HCT116 (cell line): ENCODE measurements at regions not wholly inside any gene's neighbourhood (a gene's known extent, or its start where the extent isn't known, plus 50 kb on each side); places are given as distances from the start of the nearest gene placed in this dataset.

Experiments
- ATAC-seq: fragments of 200-7000 bp; cut with Tn5 transposase; 2 replicates; pipeline ENCODE4 v1.9.1; 2020; ENCODE audit warnings: mild to moderate bottlenecking, moderate library complexity
- BruUV-seq: library from RNA; stranded (reverse); fragments of 400-500 nt; replicated peaks from 2 replicates; lab custom pipeline; 2021; lab: Mats Ljungman, UMichigan
- CTCF ChIA-PET: fragments of 300-600 bp; sonication (Branson Sonifier 250); formaldehyde crosslinking; loops from one replicate; lab custom pipeline; 2021; ENCODE audit warnings: antibody characterized with exemption; lab: Charles Lee
- POLR2A ChIA-PET: fragments of 300-600, 350-600 bp; sonication (Branson Sonifier 250); formaldehyde crosslinking; loops from one replicate; lab custom pipeline; 2021; ENCODE audit warnings: antibody characterized with exemption; lab: Charles Lee
- RAD21 ChIA-PET, 2 experiments: fragments of 300-600 bp; sonication (Branson Sonifier 250); formaldehyde crosslinking; loops; one replicate each; lab custom pipeline; 2023; ENCODE audit warnings: low total read pairs in 2 of 2; ENCODE audit not compliant: uncharacterized antibody in 2 of 2, unreplicated experiment in 2 of 2, low non-redundant PET in 1 of 2; lab: Charles Lee
- DNase-seq: peaks from one replicate; pipeline ENCODE4 v3.0.0-alpha.2; 2010; ENCODE audit warnings: low read depth, low spot score
- H2AFZ ChIP-seq: fragments of 200-600 bp; shearing (Covaris generic), sonication (generic); 2 replicates; pipeline ENCODE4 v1.6.1; 2017; ENCODE audit warnings: low read depth, mixed run types, mixed read lengths, antibody characterized with exemption, low read length; ENCODE audit not compliant: poor library complexity, severe bottlenecking
- H3K27ac ChIP-seq: 2 replicates; pipeline ENCODE4 v1.5.1; 2012; ENCODE audit warnings: low read depth, low read length
- H3K27me3 ChIP-seq: fragments of 200-600 bp; sonication (generic); 2 replicates; pipeline ENCODE4 v1.6.1; 2016; ENCODE audit warnings: mixed run types, low read length, mixed read lengths; ENCODE audit not compliant: insufficient read depth
- H3K36me3 ChIP-seq, 2 experiments: fragments of 200-500 bp in 1 of 2; fragments of 200-600 bp in 1 of 2; sonication (Bioruptor generic) in 1 of 2; sonication (generic) in 1 of 2; 2 replicates each; pipeline versions ENCODE4 v1.5.1 to v1.6.1; 2014 to 2016; ENCODE audit warnings: low read length in 2 of 2, inconsistent platforms in 1 of 2, mixed read lengths in 1 of 2, mixed run types in 1 of 2; ENCODE audit not compliant: insufficient read depth in 2 of 2, control insufficient read depth in 1 of 2
- H3K4me1 ChIP-seq, 2 experiments: fragments of 200-600 bp in 1 of 2; sonication (generic) in 1 of 2; 2 replicates each; pipeline versions ENCODE4 v1.5.1 to v1.6.1; 2012 to 2017; ENCODE audit warnings: low read length in 2 of 2, inconsistent platforms in 1 of 2, mild to moderate bottlenecking in 1 of 2, mixed read lengths in 1 of 2, mixed run types in 1 of 2, moderate library complexity in 1 of 2; ENCODE audit not compliant: insufficient read depth in 2 of 2, control insufficient read depth in 1 of 2
- H3K4me2 ChIP-seq: fragments of 200-600 bp; sonication (generic); 2 replicates; pipeline ENCODE4 v1.6.1; 2017; ENCODE audit warnings: mixed run types, low read length, mixed read lengths
- H3K4me3 ChIP-seq, 2 experiments: fragments of 200-600 bp in 1 of 2; sonication (generic) in 1 of 2; replicated peaks in 1 of 2; 2 replicates each; pipeline ENCODE4 v1.5.1; 2011 to 2016; ENCODE audit warnings: low read length in 2 of 2, control low read depth in 1 of 2, low read depth in 1 of 2, mild to moderate bottlenecking in 1 of 2, mixed read lengths in 1 of 2, mixed run types in 1 of 2
- H3K79me2 ChIP-seq: fragments of 200-600 bp; sonication (generic); 2 replicates; pipeline ENCODE4 v1.6.1; 2017; ENCODE audit warnings: mild to moderate bottlenecking, mixed run types, low read length, moderate library complexity, mixed read lengths; ENCODE audit not compliant: insufficient read depth
- H3K9ac ChIP-seq: fragments of 200-600 bp; sonication (generic); 2 replicates; pipeline ENCODE4 v1.6.1; 2016; ENCODE audit warnings: low read length, mixed read lengths
- H3K9me2 ChIP-seq: fragments of 200-600 bp; sonication (generic), shearing (Covaris generic); 2 replicates; pipeline ENCODE4 v1.6.1; 2017; ENCODE audit warnings: mixed run types, mild to moderate bottlenecking, moderate library complexity; ENCODE audit not compliant: insufficient read depth
- H3K9me3 ChIP-seq, 2 experiments: fragments of 200-500 bp in 1 of 2; fragments of 200-600 bp in 1 of 2; sonication (Bioruptor generic) in 1 of 2; sonication (generic) in 1 of 2; 2 replicates each; pipeline ENCODE4 v1.6.1; 2014 to 2017; ENCODE audit warnings: low read length in 2 of 2, mixed read lengths in 2 of 2, inconsistent platforms in 1 of 2, low read depth in 1 of 2, mild to moderate bottlenecking in 1 of 2, mixed run types in 1 of 2, moderate library complexity in 1 of 2; ENCODE audit not compliant: control insufficient read depth in 1 of 2, insufficient read depth in 1 of 2
- H4K20me1 ChIP-seq: fragments of 200-600 bp; sonication (generic), shearing (Covaris generic); 2 replicates; pipeline ENCODE4 v1.6.1; 2017; ENCODE audit warnings: mixed run types, mild to moderate bottlenecking, moderate library complexity; ENCODE audit not compliant: insufficient read depth
- CBX3 ChIP-seq: IDR thresholded peaks from 2 replicates; pipeline ENCODE4 v1.6.1; 2012; ENCODE audit warnings: low read depth
- CEBPB ChIP-seq: IDR thresholded peaks from 2 replicates; pipeline ENCODE4 v1.6.1; 2012; ENCODE audit warnings: low read depth
- EGR1 ChIP-seq: IDR thresholded peaks from 2 replicates; pipeline ENCODE4 v1.6.1; 2012; ENCODE audit warnings: low read depth
- EZH2phosphoT487 ChIP-seq: fragments of 200-600 bp; IDR thresholded peaks from 2 replicates; pipeline ENCODE4 v1.6.1; 2018; ENCODE audit warnings: antibody characterized with exemption, borderline replicate concordance
- FOSL1 ChIP-seq: IDR thresholded peaks from 2 replicates; pipeline ENCODE4 v1.6.1; 2012; ENCODE audit warnings: low read depth
- JUND ChIP-seq: IDR thresholded peaks from 2 replicates; pipeline ENCODE4 v1.6.1; 2012
- POLR2A ChIP-seq: IDR thresholded peaks from 2 replicates; pipeline ENCODE4 v1.7.0; 2011; ENCODE audit warnings: borderline replicate concordance; ENCODE audit not compliant: insufficient read depth, insufficient read length; ENCODE audit errors: extremely low read depth
- RAD21 ChIP-seq: IDR thresholded peaks from 2 replicates; pipeline ENCODE4 v1.6.1; 2012; ENCODE audit warnings: low read depth, mild to moderate bottlenecking
- SIN3A ChIP-seq: IDR thresholded peaks from 2 replicates; pipeline ENCODE4 v1.6.1; 2012; ENCODE audit warnings: low read depth
- SP1 ChIP-seq: IDR thresholded peaks from 2 replicates; pipeline ENCODE4 v1.6.1; 2012; ENCODE audit warnings: low read depth
- SRF ChIP-seq: IDR thresholded peaks from 2 replicates; pipeline ENCODE4 v1.6.1; 2012; ENCODE audit warnings: low read depth
- TCF7L2 ChIP-seq: IDR thresholded peaks from 2 replicates; pipeline ENCODE4 v1.7.0; 2011; ENCODE audit warnings: borderline replicate concordance, inconsistent platforms; ENCODE audit not compliant: insufficient read depth, insufficient read length; ENCODE audit errors: extremely low read depth
- YY1 ChIP-seq: IDR thresholded peaks from 2 replicates; pipeline ENCODE4 v1.6.1; 2011; ENCODE audit warnings: low read length, low read depth, moderate library complexity, mild to moderate bottlenecking; ENCODE audit not compliant: insufficient replicate concordance; ENCODE audit errors: extremely low read depth
- ZFX ChIP-seq: fragments of 450-650 bp; IDR thresholded peaks from 2 replicates; pipeline ENCODE4 v1.6.1; 2017
- ZNF274 ChIP-seq: fragments of 200-500 bp; sonication (Bioruptor generic); IDR thresholded peaks from 2 replicates; pipeline ENCODE4 v1.6.1; 2014; ENCODE audit warnings: mild to moderate bottlenecking, low read depth, low read length, inconsistent platforms
- intact Hi-C: fragments of 100-400 bp; cut with micrococcal nuclease; formaldehyde crosslinking; loops from 2 replicates; pipeline ENCODE4 v1.10.0; 2022
- TF ChIP-seq, protein P1 (sequence below): IDR thresholded peaks from 2 replicates; pipeline ENCODE4 v1.6.1; 2012
- TF ChIP-seq, protein P2 (sequence below): IDR thresholded peaks from 2 replicates; pipeline ENCODE4 v1.6.1; 2012; ENCODE audit warnings: low read depth
- TF ChIP-seq, protein P3 (sequence below): IDR thresholded peaks from 2 replicates; pipeline ENCODE4 v1.6.1; 2012
- TF ChIP-seq, protein P4 (sequence below): IDR thresholded peaks from 2 replicates; pipeline ENCODE4 v1.6.1; 2011; ENCODE audit warnings: mild to moderate bottlenecking, low read length, moderate library complexity; ENCODE audit not compliant: insufficient replicate concordance; ENCODE audit errors: extremely low read depth

- Histone ChIP-seq H3K27me3 (no peaks in the 10 kb centered on the region), H3K4me1 (peaks cover 0 to 14% of the 10 kb centered on the region in 2 experiments; a peak in 2 of 4 replicates), H3K4me3 (no peak overlapping the region), H3K79me2 (no peaks in the 10 kb centered on the region), H3K36me3 (no peaks in the 10 kb centered on the region)
- ChIA-PET CTCF (no interaction called here), POLR2A (no interaction called here)
- TF ChIP-seq, protein P1, sequence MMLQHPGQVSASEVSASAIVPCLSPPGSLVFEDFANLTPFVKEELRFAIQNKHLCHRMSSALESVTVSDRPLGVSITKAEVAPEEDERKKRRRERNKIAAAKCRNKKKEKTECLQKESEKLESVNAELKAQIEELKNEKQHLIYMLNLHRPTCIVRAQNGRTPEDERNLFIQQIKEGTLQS = no peak
- TF ChIP-seq JUND (no peak), FOSL1 (no peak), SIN3A (no peak), POLR2A (no peak), ZFX (no peak), EZH2phosphoT487 (no peak), SRF (no peak), SP1 (no peak), CEBPB (no peak), ZNF274 (no peak), EGR1 (no peak), TCF7L2 (no peak), RAD21 (no peak), YY1 (no peak), CBX3 (no peak)
- TF ChIP-seq, protein P2, sequence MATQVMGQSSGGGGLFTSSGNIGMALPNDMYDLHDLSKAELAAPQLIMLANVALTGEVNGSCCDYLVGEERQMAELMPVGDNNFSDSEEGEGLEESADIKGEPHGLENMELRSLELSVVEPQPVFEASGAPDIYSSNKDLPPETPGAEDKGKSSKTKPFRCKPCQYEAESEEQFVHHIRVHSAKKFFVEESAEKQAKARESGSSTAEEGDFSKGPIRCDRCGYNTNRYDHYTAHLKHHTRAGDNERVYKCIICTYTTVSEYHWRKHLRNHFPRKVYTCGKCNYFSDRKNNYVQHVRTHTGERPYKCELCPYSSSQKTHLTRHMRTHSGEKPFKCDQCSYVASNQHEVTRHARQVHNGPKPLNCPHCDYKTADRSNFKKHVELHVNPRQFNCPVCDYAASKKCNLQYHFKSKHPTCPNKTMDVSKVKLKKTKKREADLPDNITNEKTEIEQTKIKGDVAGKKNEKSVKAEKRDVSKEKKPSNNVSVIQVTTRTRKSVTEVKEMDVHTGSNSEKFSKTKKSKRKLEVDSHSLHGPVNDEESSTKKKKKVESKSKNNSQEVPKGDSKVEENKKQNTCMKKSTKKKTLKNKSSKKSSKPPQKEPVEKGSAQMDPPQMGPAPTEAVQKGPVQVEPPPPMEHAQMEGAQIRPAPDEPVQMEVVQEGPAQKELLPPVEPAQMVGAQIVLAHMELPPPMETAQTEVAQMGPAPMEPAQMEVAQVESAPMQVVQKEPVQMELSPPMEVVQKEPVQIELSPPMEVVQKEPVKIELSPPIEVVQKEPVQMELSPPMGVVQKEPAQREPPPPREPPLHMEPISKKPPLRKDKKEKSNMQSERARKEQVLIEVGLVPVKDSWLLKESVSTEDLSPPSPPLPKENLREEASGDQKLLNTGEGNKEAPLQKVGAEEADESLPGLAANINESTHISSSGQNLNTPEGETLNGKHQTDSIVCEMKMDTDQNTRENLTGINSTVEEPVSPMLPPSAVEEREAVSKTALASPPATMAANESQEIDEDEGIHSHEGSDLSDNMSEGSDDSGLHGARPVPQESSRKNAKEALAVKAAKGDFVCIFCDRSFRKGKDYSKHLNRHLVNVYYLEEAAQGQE = no peak
- TF ChIP-seq, protein P3, sequence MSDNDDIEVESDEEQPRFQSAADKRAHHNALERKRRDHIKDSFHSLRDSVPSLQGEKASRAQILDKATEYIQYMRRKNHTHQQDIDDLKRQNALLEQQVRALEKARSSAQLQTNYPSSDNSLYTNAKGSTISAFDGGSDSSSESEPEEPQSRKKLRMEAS = no peak
- TF ChIP-seq, protein P4, sequence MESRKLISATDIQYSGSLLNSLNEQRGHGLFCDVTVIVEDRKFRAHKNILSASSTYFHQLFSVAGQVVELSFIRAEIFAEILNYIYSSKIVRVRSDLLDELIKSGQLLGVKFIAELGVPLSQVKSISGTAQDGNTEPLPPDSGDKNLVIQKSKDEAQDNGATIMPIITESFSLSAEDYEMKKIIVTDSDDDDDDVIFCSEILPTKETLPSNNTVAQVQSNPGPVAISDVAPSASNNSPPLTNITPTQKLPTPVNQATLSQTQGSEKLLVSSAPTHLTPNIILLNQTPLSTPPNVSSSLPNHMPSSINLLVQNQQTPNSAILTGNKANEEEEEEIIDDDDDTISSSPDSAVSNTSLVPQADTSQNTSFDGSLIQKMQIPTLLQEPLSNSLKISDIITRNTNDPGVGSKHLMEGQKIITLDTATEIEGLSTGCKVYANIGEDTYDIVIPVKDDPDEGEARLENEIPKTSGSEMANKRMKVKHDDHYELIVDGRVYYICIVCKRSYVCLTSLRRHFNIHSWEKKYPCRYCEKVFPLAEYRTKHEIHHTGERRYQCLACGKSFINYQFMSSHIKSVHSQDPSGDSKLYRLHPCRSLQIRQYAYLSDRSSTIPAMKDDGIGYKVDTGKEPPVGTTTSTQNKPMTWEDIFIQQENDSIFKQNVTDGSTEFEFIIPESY = no peak
- TF ChIP-seq, all 23 proteins: peak for 0
- Histone ChIP-seq H3K9ac (no peak overlapping the region), H4K20me1 (no peaks in the 10 kb centered on the region), H3K27ac (no peak overlapping the region), H3K4me2 (no peak overlapping the region), H3K9me2 (no peaks in the 10 kb centered on the region), H2AFZ (no peak overlapping the region), H3K9me3 (no peaks in the 10 kb centered on the region)
- RAD21 ChIA-PET = no interaction called here
- DNase-seq = no peak
- no TSS peak for BruUV-seq
- intact Hi-C loops = no loop called here
- ATAC-seq = no peak
Measured at GRCh38 chr4:112075906-112076305, 69.3 kb upstream of the FAM241A start.
